Hippocampal formation (tissue), 2 donors: ENCODE measurements at regions not wholly inside any gene's neighbourhood (a gene's known extent, or its start where the extent isn't known, plus 50 kb on each side); places are given as distances from the start of the nearest gene placed in this dataset.

ENCODE experiments used
- DNase-seq, 2 donors: peaks; one replicate each; lab custom pipeline; 2025; lab: John Stamatoyannopoulos, UW

DNA sequence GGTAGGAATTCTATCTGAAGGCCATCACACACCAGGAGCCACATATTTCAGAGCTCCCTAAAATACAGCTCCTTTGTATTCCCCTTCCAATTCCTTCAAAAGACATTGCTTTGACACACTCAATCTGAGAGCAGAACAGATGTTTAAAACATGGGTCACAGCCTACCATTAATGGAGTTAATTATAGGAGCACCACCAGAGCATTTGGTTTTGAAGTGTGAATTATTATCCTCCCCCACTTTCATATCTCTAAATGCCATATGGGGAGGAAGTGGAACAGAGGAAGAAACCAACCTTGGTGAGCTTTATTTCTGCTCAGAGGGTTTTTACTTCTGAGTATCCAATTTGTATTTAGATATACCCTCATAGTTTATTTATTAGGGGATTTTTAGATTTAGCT, 50.7 kb upstream of the TNFRSF21 start:
- DNase-seq, result no peak

DNA sequence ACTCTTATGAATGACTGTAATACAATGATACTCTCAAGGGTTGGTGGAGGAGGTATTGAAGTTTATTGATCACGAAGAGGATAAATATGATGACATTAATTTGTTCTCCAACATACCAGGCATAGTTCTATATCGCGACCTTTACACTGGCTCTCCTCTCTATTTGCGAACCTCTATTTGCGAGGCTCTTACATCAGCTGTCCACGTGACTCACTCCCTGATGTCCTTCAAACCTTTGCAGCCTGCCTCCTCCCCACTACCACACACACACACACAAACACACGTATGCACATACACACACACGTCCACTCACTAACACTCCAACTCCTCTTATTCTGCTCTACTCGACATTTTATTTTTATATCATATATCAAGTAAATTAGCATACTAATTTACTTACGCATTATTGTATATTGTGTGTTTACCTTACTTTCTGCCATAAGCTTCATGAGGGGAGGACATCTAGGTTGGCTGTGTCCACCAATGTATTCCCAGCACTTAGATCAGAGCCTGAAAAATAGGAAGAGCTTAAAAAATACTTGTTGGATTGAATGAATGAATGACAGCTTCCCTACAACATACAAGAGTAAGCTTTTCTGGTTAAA, 53.3 kb upstream of the TNFRSF21 start:
- no peak for DNase-seq

DNA sequence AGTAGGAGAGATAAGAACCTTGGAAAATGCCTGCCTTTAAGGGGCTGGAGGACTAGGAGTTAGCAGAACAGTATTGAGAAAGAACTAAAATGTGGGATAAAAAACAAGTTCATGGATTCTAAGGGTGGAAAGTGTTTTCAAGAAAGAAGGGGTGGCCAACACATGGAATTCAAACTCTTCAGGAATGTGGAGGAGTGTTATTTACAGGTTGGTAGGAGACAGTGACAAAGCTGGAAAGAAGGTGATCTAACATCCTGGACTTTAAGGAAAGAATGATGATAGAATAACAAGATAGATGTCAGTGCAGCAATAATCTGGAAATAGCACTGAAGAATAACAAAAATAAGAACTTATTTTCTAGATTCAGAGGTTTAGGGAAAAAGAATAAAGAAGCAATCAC, 54.0 kb upstream of the TNFRSF21 start:
- DNase-seq, result no peak

DNA sequence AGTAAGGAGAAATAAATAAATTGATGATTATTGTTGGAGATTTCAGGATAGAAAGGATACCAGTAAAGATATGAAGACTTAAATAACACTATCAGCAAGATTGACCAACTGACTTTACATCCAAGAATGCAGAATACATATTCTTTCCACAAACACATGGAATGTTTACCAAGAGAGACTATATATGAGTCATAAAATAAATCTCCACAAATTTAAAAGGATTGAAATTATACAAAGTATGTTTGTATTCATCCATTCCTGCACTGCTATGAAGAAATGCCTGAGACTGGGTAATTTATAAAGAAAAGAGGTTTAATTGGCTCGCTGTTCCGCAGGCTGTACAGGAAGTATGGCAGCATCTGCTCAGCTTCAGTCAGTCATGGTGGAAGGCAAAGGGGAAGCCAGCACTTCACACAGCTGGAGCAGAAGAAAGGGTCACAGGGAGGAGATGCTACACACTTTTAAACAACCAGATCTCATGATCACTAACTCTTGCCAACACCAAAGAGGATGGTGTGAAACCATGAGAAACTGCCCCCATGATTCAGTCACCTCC, 56.7 kb upstream of the TNFRSF21 start:
- DNase-seq, result no peak

DNA sequence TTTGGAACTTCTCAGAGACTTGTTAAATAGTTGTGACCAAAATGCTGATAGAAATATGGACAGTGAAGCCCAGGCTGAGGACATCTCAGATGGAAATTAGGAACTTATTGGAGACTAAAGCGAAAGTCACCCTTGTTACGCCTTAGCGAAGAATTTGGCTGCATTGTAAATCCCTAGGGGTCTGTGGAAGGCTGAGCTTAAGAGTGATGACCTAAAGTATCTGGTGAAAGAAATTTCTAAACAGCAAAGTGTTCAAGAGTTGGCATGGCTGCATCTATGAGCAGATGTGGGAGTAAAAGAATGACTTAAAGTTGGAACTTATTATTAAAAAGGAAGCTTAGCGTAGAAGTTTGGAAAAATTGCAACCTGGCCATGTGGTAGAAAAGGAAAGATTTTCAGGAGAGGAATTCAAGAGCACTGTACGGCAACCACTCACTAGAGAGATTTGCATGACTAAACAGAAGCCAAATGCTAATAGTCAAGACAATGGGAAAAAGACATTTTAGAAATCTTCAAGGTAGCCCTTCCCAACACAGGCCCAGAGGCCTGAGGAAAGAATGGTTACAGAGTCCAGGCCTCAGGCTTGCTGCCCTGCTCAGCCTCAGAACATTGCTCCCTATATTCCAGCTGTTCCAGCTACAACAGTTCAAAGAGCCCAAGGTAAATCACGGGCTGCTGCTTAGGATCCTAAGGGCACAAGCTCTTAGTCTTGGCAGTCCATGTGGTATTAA, 61.6 kb upstream of the TNFRSF21 start:
- DNase-seq, result no peak

DNA sequence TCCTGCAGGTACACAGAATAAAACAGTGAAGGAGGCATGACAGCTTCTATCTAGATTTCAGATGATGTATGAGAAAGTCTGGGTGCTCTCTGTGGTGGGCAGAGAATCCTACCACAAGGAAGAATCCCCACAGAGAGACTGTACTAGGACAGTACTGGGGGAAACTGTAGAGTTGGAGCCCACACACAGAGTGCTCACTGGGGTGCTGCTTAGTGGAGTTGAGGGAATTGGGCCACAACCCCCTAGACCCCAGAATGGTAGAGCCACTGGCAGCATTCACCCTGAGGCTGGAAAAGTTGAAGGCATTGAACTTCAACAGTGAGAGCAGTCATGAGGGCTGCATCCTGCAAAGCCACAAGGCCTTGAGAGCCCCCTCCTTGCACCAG, 62.2 kb upstream of the TNFRSF21 start:
- DNase-seq, result no peak

DNA sequence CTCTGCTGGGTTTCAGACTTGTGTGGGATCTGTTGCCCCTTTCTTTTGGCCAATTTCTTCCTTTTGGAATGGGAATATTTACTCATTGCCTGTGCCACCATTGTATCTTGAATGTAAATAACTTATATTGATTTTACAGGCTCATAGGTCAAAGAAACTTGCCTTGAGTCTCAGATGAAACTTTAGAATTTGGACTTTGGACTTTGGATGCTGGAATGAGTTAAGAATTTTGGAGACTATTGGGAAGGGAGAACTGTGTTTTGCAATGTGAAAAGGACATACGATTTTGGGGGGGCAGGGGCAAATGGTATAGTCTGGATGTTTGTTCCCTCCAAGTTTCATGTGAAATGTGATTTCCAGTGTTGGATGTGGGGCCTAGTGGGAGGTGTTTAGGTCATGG, 62.6 kb upstream of the TNFRSF21 start:
- DNase-seq, result no peak

DNA sequence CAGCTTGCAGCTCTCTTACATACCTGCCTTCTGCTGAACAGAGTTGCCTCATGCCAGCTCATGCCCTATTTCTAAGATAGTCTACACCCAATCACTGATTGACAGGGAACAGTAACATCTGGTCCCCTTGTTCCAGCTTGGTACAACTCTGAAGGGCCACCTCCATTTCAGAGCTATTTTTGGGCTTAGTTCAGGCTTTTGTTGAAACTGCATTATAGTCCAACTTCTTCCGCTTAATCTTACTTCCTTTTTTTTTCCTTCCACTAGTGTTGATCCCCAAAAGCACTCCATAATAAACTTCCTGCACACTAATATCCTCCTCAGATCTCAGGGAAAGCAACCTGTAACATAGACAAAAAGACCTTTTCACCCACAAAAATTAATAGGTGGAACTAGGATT, 65.7 kb upstream of the TNFRSF21 start:
- no peak for DNase-seq

DNA sequence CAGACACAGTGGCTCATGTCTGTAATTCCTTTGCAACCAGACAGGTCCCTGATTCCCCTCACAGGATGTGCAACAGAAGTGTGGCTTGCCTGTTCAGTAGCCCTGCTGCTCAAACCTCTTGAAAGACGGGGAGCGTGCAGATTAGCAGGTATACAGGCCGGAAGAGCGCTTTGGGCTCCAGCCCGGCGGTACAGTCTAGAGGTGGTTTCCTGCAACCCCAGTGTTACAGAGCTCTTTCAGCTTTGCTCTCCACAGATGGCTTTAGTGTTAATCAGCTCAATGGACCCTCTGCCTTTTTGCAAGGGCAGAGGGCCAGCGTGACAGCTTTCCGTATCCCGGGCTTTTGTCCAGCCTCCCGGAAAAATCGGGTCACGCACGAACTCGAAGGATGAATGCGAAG, 67.2 kb upstream of the TNFRSF21 start:
- no peak for DNase-seq

DNA sequence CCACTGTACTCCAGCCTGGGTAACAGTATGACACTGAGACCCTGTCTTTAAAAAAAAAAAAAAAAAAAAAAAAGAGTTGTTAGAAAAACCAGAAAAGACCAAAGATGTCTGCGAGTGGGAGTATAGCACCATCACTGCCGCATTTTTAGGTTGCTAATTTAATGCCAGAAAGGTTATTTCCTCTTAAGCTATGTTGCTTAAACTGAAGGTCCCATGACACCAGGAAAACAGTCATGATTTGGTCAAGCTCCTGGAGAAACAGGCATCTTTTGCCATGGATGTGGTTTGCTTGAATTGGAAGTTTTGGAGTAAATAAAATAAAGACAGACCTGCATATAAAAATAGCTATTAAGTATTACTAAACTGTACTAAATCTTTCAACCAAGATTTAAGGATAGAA, 68.3 kb upstream of the TNFRSF21 start:
- DNase-seq, result no peak

DNA sequence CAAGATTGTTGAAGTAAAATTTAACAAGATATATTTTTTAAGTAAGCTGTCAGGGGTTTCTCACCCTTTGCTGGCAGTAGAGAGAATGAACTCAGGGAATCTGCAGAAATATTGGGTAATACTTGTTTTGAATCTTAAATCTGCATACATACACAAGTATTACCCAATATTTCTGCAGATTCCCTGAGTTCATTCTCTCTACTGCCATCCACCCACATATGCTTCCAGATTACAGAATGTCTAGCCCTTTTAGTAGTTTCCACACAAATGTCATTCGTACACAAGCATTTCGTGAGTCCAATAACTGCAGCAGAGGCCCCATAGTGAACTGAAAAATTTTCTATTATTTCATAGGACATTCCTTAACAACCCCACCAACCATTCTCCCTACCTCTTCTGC, 69.6 kb upstream of the TNFRSF21 start:
- DNase-seq, result no peak

DNA sequence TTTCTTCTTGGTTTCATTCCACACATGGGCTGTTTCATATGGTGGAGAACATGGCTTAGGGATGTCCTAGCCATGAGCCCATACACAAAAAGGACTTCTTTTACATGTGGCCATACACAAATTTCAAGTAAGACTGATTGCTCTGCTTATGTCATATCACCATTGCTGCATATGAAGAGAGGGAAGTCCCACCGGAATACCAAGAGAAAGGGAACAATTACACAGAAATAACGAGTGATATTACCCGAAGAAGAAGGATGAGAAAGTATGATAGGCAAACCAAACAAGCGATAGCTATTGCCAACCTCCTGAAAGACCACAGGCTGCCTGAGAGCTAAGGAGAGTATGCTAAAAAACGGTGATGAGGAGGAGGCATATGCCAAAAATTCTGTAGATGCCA, 70.5 kb upstream of the TNFRSF21 start:
- no peak for DNase-seq

DNA sequence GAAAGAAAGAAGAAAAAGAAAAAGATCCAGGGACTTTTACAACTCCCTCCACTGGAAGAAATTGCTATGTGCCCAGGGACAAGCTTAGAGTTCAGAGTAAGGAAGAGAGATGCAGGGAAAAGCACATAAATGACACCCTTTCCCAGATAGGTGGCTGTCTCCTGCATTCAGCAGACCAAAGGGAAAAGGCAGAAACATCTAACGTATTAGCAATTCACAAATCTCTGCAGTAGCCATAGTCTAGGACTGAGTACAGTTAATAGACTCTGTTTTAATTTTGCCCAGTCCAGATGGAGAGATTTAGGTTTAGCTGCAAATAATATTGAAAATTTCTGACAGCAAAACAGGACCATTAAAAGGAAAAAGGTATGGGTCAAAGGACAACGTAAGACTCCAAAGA, 71.3 kb upstream of the TNFRSF21 start:
- DNase-seq, result no peak

DNA sequence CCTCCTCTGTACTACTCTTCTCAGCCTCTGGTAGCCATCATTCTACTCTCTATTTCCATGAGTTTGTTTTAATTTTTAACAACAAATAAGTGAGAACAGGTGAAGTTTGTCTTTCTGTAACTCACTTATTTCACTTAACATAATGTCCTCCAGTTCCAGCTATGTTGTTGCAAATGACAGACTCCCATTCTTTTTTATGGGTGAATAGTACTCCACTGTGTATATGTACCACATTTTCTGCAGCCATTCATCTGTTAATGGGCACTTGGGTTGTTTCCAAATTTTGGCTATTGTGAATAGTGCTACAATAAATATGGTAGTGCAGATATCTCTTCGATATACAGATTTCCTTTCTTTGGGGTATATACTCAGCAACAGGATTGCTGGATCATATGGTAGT, 73.7 kb upstream of the TNFRSF21 start:
- DNase-seq, result no peak

DNA sequence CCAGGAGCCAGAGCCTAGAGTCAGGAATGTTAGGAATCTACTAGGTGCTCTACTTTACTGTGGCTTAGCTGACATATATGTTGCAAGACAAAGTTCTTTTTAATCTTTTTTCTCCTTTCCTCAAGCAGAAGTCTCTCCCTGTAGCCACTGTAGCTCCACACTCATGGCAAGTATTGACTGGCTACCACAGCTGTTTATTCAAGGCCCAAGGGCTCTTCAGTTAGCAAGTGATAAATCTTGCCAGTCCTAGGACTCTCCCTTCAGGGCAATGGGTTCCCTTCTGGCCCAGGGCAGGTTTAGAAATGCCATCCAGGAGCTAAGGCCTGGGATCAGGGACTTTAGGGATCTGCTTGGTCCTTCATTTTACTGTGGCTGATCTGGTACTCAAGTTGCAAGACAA, 82.0 kb upstream of the TNFRSF21 start:
- no peak for DNase-seq

DNA sequence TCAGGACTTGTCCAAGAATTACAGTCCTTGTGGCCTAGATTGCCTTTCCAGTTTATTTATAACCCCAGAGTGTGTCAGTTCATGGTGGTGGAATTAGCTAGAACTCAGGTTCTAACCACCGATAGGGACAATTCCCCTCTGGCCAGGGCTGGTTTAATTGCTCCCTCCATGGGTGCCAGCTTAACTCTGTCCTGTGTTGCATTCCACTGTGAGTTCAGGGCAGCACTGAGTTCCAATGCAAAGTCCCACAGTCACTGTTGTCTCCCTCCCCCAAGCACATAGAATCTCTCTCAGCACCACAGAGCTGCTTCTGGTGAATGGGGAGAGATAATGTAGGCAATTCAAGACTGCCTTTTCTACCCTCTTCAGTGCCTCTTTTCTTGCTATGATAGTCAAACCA, 82.5 kb upstream of the TNFRSF21 start:
- DNase-seq, result no peak

DNA sequence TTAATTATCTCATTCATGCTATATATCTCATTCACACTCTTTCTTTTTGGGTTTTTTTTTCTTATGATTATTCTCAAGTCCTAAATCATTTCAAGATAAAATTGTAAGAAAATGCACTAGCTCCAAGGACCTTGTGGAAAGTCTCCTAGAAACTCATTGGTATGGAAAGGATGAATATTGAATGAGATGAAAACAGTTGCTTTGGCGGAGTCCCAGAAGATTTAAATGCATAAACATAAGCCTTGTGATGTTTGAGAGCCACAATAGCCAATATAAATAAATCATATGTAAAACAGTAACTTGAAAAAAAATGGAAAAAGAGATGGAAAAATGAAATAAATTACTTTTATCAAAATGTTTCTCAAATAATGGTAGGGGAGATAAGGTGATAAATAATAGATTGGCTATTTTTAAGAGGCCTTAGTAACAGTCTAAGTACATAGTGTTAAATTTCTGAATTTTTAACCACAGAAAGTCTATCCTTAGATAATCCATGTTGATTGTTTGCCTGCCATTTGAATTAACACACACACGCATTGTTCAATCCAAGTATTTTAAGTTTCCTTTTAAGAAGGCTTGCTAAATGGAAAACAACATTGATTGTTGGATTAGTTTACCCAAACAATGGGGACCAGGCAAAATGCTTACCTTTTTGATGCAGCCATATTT, 81.1 kb upstream of the CD2AP start:
- DNase-seq, result no peak

DNA sequence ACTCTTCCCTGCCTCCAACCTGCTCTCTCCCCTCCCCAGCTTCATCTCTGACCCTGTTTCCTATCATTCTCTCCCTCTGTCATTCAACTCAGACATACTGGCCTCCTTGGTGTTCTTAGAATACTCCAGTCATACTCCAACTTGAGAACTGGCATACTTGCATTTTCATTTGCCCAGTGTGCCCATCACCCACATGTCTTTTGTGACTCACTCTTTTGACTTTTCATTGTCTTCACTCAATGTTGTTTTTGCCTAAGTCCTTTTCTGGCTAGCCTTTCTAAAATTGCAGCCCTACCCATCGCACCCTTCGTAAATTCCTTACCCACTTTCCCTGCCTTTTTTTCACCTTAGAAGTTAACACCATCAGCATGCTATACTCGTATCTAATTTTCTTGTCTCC, 77.0 kb upstream of the CD2AP start:
- DNase-seq, result no peak

DNA sequence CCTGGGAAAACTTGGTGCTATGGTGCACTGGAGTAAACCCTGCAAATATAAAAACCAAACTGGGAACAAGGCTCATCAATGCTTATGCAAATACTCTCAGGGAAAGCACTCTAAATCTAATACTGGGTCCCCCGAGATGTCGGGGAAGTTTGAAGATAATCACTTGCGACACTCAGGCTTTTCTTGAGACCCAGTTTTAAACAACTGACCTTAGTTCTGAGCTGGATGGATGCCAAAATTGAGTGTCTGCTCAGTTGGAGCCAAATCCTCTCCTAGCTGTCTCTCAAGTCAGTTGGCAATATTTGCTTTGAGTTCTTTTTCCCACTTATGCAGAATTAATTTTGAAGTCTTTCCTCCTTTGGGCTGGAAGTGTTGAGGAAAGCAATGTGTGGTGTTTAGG, 75.5 kb upstream of the CD2AP start:
- DNase-seq, result no peak

DNA sequence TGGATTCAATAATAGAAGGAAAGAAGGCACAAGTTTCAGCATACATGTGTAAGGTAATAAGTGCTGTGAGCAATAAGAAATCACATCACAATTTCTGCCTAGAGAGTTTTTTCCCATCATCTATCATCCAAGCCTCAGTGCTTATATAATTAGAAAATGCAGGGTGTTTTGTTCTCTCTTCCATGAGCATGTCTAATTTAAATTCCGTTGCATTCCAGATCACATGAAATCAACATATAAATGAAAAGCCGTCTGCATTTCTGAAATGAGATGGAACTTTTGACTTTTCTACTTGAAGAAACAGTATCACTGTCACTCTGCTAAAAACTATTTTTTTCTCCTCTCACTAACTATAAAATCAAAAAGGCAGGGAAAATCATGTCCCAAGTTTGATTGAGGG, 74.5 kb upstream of the CD2AP start:
- DNase-seq, result no peak

DNA sequence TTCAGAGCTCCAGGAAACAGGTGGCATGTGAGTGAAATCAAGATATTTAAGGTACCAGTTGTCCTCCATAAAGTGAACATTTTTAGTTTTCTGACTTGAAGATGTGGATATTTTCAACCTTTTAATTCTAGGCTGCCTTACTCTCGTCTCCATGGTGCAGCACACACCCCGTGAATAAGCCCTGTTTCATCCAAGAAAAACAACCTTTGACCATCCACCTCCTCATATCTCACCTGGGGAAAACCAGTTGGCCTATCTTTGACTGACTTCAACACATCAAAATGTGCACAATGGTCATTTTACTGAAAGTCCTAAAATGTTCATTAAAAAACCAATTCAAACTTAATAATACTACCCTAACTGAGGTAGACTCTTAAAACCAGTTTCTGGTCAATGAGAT, 73.8 kb upstream of the CD2AP start:
- no peak for DNase-seq

DNA sequence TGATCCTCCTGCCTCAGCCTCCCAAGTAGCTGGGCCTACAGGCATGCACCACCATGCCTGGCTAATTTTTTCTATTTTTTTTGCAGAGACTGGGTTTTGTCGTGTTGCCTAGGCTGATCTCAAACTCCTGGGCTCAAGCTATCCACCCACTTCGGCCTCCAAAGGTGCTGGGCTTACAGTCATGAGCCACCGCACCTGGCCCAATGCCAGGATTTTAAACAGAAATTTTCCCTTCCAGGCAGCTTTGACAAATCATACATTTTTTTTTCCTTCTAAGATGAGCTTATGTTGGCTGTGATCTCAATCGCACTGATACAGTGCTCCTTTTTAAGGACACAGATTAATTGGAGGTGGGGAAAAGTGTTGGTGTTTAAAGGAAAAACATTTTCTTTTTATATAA, 73.2 kb upstream of the CD2AP start:
- DNase-seq, result no peak

DNA sequence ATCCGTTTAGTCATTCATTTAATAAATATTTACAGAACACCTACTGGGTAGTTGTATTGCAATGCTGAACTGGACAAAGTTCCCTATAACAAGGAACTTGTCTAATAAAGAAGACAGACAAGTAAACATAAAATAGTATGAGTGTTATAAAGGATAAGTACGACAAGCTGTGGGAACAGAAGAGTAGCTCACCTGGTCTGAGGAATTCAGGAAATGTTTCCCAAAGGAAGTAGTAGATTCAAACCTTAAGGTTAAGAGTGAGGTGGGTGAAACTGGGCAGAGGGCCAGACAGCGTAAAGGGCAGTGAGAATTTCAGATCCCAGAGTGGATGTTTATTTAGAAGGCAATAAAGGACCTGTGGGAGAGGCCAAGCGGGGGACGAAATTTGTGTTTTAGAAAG, 72.3 kb upstream of the CD2AP start:
- no peak for DNase-seq
